NCI-H2107 treated with DMSO at 0.1 percent for 48 hours (cell line): ENCODE measurements at regions not wholly inside any gene's neighbourhood (a gene's known extent, or its start where the extent isn't known, plus 50 kb on each side); places are given as distances from the start of the nearest gene placed in this dataset.
"Not testable (repeated sequence)": the region's sequence is repeated elsewhere in the genome, so short reads cannot be mapped to it uniquely, and the experiment has no call there.

Experiments used
- DNase-seq: peaks from one replicate; lab custom pipeline; 2025; ENCODE audit not compliant: unreplicated experiment; lab: John Stamatoyannopoulos, UW

DNA sequence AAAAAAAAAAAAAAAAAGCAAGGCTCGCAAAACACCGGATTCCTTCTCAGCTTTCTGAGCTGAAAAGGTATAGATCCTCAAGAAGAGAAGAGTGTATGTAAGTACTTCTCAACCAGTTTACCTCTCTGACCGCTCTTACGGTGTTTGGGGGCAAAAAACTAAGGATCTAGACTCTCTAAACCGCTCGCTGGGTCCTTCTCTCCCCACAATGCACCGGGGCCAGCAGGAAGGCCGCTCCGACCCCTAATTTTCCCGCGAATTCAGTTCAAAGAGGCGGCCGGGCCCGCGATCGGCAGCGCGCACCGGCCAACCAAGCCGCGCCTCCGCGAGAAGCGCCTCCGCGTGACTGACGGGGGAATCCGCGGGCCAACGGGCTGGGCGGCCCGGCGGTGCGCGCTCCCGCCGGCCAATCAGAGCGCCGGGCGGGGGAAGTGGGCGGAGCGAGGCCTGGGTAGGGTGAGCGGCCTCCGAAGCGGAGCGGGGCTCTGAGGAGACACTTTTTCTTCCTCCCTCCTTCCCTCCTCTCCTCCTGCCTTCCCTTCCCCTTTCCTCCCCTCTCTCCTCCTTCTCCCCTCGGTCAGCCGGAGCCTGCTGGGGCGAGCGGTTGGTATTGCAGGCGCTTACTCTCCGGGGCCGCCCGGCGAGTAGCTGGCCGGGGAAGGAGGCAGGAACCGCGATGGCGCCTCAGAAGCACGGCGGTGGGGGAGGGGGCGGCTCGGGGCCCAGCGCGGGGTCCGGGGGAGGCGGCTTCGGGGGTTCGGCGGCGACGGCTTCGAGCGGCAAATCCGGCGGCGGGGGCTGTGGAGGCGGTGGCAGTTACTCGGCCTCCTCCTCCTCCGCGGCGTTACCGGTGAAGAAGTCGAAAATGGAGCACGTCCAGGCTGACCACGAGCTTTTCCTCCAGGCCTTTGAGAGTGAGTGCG is 93.0 kb downstream of the CRLF3 start:
- peak; percentile 22 for DNase-seq

DNA sequence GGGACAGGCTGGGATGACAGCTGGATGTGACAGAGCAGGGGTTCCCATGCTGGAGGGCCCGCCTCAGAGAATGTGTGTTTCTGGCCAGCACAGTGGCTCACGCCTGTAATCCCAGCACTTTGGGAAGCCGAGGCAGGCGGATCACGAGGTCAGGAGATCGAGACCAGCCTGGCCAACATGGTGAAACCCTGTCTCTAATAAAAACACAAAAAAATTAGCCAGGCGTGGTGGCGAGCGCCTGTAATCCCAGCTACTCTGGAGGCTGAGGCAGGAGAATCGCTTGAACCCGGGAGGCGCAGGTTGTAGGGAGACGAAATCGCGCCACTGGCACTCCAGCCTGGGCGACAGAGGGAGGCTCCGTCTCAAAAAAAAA is 93.7 kb downstream of the CRLF3 start:
- not testable (repeated sequence) for DNase-seq

DNA sequence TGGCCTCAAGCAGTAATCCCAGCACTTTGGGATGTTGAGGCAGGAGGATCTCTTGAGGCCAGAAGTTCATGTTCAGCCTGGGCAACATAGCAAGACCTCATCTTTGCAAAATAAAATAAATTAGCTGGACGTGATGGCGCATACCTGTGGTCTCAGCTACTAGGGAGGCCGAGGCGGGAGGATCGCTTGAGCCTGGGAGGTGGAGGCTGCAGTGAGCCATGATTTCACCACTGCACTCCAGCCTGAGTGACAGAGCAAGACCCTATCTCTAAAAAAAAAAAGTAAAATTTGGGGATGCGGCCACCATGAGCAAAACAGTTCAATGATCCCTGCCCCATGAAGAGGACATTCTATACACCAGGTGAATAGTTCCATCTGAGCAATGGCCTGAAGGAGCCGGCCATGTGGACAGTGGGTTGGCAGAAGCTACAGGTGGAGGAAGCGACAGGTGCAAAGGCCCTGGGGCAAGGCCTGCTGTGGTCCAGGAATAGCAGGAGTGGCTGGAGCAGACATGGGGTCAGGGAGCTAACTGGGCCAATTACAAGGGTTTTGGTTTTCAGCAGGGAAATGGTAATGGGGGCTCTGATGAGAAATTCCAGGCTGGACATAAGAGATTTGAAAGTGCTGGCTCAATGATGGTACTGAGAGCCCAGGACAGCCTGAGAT is 94.2 kb downstream of the CRLF3 start:
- not testable (repeated sequence) for DNase-seq

DNA sequence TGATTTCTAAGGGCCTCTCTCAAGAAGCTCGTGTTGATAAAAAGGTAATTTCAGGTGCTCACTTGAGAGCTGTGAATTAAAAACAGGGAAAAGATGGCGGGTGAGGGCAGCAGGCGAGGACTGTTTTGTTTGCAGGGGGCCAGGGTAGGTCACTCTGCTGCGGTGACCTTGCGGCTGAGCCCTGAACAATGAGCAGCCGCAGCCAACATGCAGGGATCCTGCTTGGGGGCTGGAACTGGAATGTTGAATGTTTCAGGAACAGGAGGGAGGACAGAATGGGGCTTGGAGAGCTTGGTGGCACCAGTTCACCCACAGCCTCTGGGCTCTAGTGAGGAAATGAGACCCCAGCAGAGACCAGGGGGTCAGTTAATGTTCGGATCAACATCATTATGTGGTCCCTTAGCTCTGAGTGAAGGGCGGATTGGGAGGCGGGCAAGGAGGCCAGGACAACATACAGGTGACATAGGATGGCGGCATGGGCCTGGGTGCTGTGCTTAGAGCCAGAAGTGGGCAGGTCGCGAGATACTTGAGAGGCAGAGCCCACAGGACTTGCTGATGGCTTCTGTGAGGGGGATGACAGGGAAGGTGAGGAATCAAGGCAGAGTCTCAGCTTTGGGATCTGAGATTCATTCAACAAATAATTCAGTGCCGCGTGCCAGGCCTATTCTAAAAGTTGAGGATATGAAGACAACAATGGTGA is 94.9 kb downstream of the CRLF3 start:
- not testable (repeated sequence) for DNase-seq

- not testable (repeated sequence) for DNase-seq
Observed at GRCh38 chr17:30727517-30727916, 97.0 kb downstream of the CRLF3 start.

DNA sequence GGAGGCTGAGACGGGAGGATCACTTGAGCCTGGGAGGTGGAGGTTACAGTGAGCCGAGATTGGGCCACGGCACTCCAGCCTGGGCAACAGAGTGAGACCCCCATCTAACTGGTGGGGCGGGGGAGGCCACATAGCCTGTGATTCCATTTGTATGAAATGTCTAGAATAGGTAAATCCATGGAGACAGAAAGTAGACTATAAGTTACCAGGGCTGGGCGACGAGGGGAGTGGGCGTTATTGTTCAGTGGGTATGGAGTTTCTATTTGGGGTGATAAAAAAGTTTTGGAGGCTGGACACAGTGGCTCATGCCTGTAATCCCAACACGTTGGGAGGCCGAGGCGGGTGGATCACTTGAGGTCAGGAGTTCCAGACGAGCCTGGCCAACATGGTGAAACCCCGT is 97.8 kb downstream of the CRLF3 start:
- DNase-seq, result not testable (repeated sequence)

- not testable (repeated sequence) for DNase-seq
Observed at GRCh38 chr17:30726310-30726709, 98.2 kb downstream of the CRLF3 start.

- DNase-seq, result not testable (repeated sequence)
Observed at GRCh38 chr17:30724034-30724650, 100.3 kb downstream of the CRLF3 start.

DNA sequence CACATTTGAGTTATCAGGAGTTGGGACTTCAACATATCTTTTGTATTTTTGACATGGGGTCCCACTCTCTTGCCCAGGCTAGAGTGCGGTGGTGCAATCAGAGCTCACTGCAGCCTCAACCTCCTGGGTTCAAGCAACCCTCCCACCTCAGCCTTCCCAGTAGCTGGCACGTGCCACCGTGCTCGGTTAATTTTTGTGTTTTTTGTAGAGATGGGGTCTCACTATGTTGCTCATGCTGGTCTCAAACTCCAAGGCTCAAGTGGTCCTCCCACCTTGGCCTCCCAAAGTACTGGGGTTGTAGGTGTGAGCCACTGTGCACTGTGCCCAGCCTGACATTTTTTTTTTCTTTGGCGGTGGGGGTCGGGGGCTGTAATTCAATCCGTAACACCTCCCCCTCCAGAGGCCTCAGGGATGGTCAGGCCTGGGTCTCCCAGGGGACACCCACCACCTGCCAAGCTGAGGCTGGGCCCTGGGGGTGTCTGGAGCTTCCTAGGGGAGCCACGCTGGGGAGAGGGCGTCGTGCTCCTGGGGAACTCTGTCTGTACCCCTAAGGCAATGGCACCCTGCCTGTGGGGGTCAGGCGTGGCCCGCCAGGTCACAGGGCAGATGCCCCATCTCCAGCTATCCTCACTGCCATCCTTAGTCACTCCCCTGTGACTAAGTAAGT is 102.2 kb downstream of the CRLF3 start:
- DNase-seq, result not testable (repeated sequence)

- DNase-seq, result not testable (repeated sequence)
Observed at GRCh38 chr17:30720971-30721370, 103.5 kb downstream of the CRLF3 start.

DNA sequence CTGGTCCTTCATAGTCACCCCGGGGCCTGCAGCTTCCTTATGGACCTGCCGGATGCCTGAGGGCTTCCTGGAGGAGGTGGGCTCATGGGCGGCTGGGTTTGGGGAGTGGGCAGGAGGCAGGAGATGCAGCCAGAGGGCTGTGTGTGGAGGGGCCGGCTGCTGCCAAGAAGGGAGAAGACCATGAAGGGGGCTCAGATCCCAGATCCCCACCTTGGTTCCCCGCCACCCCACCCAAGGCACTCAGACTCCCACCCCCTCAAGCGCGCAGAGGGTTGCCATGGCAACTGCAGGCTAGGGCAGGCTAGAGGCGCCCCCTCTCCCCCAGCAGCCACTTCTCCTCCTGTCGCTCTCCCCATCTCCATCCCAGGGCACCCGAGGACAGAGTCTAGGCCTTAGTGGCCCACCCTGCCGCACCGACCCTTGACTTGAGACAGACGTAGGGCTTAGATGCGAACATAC is 104.5 kb downstream of the CRLF3 start:
- no peak for DNase-seq

- not testable (repeated sequence) for DNase-seq
Observed at GRCh38 chr17:30719131-30719973, 105.1 kb downstream of the CRLF3 start.

GRCh38 chr17:30718691-30719090 is 105.8 kb downstream of the CRLF3 start:
- DNase-seq, result not testable (repeated sequence)

DNA sequence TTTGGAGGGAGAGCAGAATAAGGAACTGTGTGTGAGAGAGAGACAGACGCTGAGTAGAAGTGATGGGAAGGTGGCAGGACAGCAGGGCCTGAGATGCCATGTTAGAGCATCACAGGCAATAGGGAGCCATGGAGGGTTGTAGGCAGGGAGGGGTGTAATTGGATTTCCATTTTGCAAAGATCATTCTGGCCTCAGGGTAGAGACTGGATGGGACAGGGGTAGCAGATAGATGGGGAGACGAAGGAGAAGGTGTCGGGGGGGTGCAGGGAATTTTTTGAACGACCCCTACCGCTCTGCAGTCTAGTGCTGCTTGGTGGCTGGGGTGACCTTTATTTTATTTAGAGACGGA is 106.4 kb downstream of the CRLF3 start:
- not testable (repeated sequence) for DNase-seq

GRCh38 chr17:30717291-30718098 is 107.0 kb downstream of the CRLF3 start:
- no peak for DNase-seq

- DNase-seq, result no peak
Observed at GRCh38 chr17:30716461-30717290, 107.8 kb downstream of the CRLF3 start.

DNA sequence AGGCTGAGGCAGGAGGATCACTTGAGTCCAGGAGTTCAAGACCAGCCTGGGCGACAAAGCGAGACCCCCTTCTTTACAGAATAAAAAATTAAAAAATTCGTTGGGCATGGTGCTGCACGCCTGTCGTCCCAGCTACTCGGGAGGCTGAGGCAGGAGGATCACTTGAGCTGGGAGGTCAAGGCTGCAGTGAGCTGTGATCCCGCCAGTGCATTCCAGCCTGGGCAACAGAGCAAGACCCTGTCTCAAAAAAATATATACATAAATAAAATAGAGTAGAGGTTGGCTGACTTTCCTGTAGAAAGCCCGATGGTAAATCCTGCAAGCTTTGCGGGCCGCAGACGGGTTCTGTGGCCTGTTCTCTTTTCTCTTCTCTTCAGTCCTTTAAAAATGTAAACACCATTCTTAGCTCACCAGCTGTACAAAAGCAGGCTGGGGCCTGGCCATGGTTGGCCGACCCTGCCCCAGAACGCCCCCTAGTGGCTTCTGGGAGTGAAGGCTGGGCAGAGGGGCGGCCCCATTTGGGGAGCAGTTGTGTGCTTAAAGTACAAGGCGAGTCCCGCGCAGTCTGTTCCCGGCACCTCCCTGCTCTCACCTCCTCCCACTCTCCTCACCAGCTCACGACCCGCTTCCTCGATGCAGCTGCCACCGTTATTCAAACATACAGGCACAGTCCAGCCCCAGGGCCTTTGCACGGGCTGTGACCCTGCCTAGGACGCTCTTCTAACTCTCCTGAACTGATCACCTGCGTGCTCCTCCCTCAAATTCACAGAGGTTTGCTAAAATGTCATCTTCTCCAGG is 109.5 kb downstream of the CRLF3 start:
- DNase-seq, result not testable (repeated sequence)
